Adrenal gland (tissue), 5 donors: ENCODE measurements at regions not wholly inside any gene's neighbourhood (a gene's known extent, or its start where the extent isn't known, plus 50 kb on each side); places are given as distances from the start of the nearest gene placed in this dataset.

ENCODE experiments used
- POLR2A ChIP-seq, 2 donors: fragments of 450-650 bp; IDR thresholded peaks; one replicate each; pipeline ENCODE4 v1.6.1; 2017; ENCODE audit warnings: antibody characterized with exemption in 2 of 2, mild to moderate bottlenecking in 2 of 2, moderate library complexity in 1 of 2
- TF ChIP-seq, protein P1 (sequence below), 6 experiments: fragments of 450-650 bp in 4 of 6; fragments of 200-600 bp in 2 of 6; sonication (generic) in 1 of 6; IDR thresholded peaks; 1 replicate in 5 of 6; 2 replicates in 1 of 6; pipeline versions ENCODE4 v1.5.1 to v1.8.0; 2016 to 2021; ENCODE audit warnings: antibody characterized with exemption in 6 of 6, mild to moderate bottlenecking in 2 of 6, moderate library complexity in 1 of 6
- donor health status: DM: no; HTN: no; CAD: no.

DNA sequence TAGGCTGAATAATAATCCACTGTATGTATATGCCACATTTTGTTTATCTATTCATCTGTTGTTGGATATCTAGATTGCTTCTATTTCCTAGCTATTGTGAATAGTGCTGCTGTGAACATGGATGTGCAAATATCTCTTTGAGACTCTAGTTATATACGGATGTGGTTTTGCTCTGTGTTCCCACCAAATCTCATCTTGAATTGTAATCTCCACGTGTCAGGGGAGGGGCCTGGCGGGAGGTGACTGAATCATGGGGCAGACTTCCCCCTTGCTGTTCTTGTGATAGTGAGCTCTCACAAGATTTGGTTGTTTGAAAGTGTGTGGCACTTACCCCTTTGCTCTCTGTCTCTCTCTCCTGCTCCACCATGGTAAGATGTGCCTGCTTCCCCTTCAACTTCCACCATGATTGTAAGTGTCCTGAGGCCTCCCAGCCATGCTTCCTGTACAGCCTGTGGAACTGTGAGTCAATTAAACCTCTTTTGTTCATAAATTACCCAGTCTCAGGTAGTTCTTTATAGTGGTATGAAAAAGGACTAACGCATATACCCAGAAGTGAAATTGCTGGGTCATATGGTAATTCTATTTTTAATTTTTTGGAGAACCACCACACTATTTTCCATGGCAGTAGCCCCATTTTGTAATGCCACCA is 86.1 kb upstream of the UPP2 start:
- TF ChIP-seq, protein P1, sequence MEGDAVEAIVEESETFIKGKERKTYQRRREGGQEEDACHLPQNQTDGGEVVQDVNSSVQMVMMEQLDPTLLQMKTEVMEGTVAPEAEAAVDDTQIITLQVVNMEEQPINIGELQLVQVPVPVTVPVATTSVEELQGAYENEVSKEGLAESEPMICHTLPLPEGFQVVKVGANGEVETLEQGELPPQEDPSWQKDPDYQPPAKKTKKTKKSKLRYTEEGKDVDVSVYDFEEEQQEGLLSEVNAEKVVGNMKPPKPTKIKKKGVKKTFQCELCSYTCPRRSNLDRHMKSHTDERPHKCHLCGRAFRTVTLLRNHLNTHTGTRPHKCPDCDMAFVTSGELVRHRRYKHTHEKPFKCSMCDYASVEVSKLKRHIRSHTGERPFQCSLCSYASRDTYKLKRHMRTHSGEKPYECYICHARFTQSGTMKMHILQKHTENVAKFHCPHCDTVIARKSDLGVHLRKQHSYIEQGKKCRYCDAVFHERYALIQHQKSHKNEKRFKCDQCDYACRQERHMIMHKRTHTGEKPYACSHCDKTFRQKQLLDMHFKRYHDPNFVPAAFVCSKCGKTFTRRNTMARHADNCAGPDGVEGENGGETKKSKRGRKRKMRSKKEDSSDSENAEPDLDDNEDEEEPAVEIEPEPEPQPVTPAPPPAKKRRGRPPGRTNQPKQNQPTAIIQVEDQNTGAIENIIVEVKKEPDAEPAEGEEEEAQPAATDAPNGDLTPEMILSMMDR (IDR thresholded peaks at IDR 0.05) = no peak
- no peak for TF ChIP-seq POLR2A (IDR thresholded peaks at IDR 0.05)
